Right lobe of liver (tissue), 6 donors: ENCODE measurements at regions not wholly inside any gene's neighbourhood (a gene's known extent, or its start where the extent isn't known, plus 50 kb on each side); places are given as distances from the start of the nearest gene placed in this dataset.
"Not testable (repeated sequence)": the region's sequence is repeated elsewhere in the genome, so short reads cannot be mapped to it uniquely, and the experiment has no call there.

ENCODE experiments used
- ATAC-seq, 4 donors: fragments of 200-7000 bp; cut with Tn5 transposase; one replicate each; pipeline ENCODE4 v1.9.1; 2020; ENCODE audit warnings: mild to moderate bottlenecking in 4 of 4, moderate library complexity in 4 of 4
- DNase-seq, 3 donors: peaks; one replicate each; pipeline ENCODE4 v3.0.0-alpha.2; 2020
- H3K27ac ChIP-seq, 3 donors: fragments of 200-600 bp; one replicate each; pipeline ENCODE4 v1.8.0; 2022
- H3K27me3 ChIP-seq, 2 donors: fragments of 200-600 bp; one replicate each; pipeline ENCODE4 v1.8.0; 2022
- H3K36me3 ChIP-seq, 4 donors: fragments of 200-600 bp; sonication (generic) in 1 of 4; one replicate each; pipeline versions ENCODE4 v1.5.1 to v1.8.0; 2017 to 2022; ENCODE audit warnings: control low read depth in 1 of 4
- H3K4me1 ChIP-seq, 4 donors: fragments of 200-600 bp; sonication (generic) in 1 of 4; one replicate each; pipeline versions ENCODE4 v1.5.1 to v1.8.0; 2017 to 2022; ENCODE audit warnings: control low read depth in 1 of 4
- H3K4me3 ChIP-seq, 3 donors: fragments of 200-600 bp; one replicate each; pipeline ENCODE4 v1.8.0; 2022
- H3K9me3 ChIP-seq, 4 donors: fragments of 200-600 bp; sonication (generic) in 1 of 4; one replicate each; pipeline versions ENCODE4 v1.5.1 to v1.8.0; 2017 to 2022; ENCODE audit warnings: control low read depth in 1 of 4
- POLR2A ChIP-seq: fragments of 450-650 bp; IDR thresholded peaks from one replicate; pipeline ENCODE4 v1.6.1; 2017; ENCODE audit warnings: antibody characterized with exemption, mild to moderate bottlenecking
- WGBS: methylation state at CpG from one replicate; pipeline ENCODE4 v1.1.6; 2018; ENCODE audit warnings: low coverage, low lambda C conversion rate; ENCODE audit not compliant: insufficient coverage; ENCODE audit errors: missing lambda C conversion rate; 5-methylcytosine and 5-hydroxymethylcytosine counted together
- intact Hi-C, 2 donors: fragments of 100-400 bp; cut with DNase I; formaldehyde crosslinking; loops; one replicate each; pipeline versions ENCODE4 v1.11.2 to v1.14.1; 2022
- TF ChIP-seq, protein P1 (sequence below), 4 donors: fragments of 200-600 bp in 3 of 4; fragments of 450-650 bp in 1 of 4; IDR thresholded peaks; one replicate each; pipeline versions ENCODE4 v1.5.1 to v1.8.0; 2016 to 2022; ENCODE audit warnings: antibody characterized with exemption in 4 of 4, mild to moderate bottlenecking in 2 of 4
- donor health status: DM: no; HTN: yes; CAD: no.
- donor health status: DM: no; HTN: no; CAD: no.
- donor health status: DM: no; HTN: no; CAD: no.
- donor health status: DM: no; HTN: yes; CAD: no.
- donor health status: DM: no; HTN: yes; CAD: no.

DNA sequence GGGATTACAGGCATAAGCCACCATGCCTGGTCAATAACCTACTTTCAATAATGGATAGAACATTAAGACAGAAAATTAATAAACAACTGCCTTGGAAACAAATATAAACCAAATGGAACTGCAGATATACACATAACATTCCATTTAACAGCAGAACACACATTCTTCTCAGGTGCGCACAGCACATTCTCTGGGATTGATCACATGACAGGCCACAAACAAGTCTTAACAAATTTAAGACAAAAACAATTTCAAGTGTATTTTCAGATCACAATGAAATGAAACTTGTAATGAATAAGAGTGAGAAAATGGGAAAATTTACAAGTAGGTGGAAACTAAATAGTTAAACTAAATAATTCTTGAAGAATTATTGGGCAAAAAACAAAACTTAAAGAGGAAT is 167.9 kb downstream of the TBX18 start:
- Histone ChIP-seq H3K4me1 (no peaks in the 10 kb centered on the region), H3K36me3 (no peaks in the 10 kb centered on the region), H3K4me3 (no peak overlapping the region), H3K9me3 (no peaks in the 10 kb centered on the region), H3K27me3 (no peaks in the 10 kb centered on the region), H3K27ac (no peak overlapping the region)
- TF ChIP-seq POLR2A = no peak
- TF ChIP-seq, protein P1, sequence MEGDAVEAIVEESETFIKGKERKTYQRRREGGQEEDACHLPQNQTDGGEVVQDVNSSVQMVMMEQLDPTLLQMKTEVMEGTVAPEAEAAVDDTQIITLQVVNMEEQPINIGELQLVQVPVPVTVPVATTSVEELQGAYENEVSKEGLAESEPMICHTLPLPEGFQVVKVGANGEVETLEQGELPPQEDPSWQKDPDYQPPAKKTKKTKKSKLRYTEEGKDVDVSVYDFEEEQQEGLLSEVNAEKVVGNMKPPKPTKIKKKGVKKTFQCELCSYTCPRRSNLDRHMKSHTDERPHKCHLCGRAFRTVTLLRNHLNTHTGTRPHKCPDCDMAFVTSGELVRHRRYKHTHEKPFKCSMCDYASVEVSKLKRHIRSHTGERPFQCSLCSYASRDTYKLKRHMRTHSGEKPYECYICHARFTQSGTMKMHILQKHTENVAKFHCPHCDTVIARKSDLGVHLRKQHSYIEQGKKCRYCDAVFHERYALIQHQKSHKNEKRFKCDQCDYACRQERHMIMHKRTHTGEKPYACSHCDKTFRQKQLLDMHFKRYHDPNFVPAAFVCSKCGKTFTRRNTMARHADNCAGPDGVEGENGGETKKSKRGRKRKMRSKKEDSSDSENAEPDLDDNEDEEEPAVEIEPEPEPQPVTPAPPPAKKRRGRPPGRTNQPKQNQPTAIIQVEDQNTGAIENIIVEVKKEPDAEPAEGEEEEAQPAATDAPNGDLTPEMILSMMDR (IDR thresholded peaks at IDR 0.05) = no peak
- no peak for DNase-seq
- intact Hi-C loops = no loop called here
- WGBS = 100% methylated on average over 1 of the region's 1 CpG
- no peak for ATAC-seq

- DNase-seq (no peak), ATAC-seq (no peak)
- H3K4me1 ChIP-seq = no peaks in the 10 kb centered on the region
- no peak overlapping the region for H3K4me3 ChIP-seq
- H3K27ac ChIP-seq = no peak overlapping the region
- peaks cover 0 to 3% of the 10 kb centered on the region in 2 donors for H3K27me3 ChIP-seq
- no peaks in the 10 kb centered on the region for H3K36me3 ChIP-seq
- no peak for TF ChIP-seq POLR2A
- TF ChIP-seq, protein P1 (IDR thresholded peaks at IDR 0.05) = no peak
- 54% methylated on average over 4 of the region's 5 CpGs for WGBS
- intact Hi-C loops = no loop called here
- H3K9me3 ChIP-seq = no peaks in the 10 kb centered on the region
Measured at GRCh38 chr6:84588697-84589080, 175.7 kb downstream of the TBX18 start.

GRCh38 chr6:84587994-84588696 is 176.3 kb downstream of the TBX18 start:
- intact Hi-C loops, H3K27me3 ChIP-seq, H3K36me3 ChIP-seq, H3K9me3 ChIP-seq, H3K4me1 ChIP-seq, H3K4me3 ChIP-seq, DNase-seq, ATAC-seq, H3K27ac ChIP-seq: not testable (repeated sequence)
- WGBS = 63% methylated on average over 11 of the region's 21 CpGs

DNA sequence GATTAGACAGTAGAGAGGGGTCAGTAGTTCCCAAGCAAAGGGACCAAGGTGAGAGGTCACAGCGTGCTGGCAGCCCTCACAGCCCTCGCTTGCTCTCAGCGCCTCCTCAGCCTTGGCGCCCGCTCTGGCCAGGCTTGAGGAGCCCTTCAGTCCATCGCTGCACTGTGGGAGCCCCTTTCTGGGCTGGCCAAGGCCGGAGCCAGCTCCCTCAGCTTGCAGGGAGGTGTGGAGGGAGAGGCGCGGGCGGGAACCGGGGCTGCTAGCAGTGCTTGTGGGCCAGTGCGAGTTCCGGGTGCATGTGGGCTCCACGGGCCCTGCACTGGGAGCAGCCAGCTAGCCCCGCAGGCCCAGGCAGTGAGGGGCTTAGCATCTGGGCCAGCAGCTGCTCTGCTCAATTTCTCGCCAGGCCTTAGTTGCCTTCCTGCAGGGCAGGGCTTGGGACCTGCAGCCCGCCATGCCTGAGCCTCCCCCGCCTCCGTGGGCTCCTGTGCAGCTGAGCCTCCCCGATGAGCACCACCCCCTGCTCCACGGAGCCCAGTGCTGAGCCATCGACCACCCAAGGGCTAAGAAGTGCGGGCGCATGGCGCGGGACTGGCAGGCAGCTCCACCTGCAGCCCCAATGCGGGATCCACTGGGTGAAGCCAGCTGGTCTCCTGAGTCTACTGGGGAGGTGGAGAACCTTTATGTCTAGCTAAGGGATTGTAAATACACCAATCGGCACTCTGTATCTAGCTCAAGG is 177.0 kb downstream of the TBX18 start:
- H3K9me3 ChIP-seq, H3K4me1 ChIP-seq, H3K4me3 ChIP-seq, intact Hi-C loops, ATAC-seq, H3K27me3 ChIP-seq, H3K27ac ChIP-seq, H3K36me3 ChIP-seq: not testable (repeated sequence)
- 91% methylated on average over 4 of the region's 28 CpGs for WGBS
- DNase-seq = peak in 1 of 3 donors; percentile 43

DNA sequence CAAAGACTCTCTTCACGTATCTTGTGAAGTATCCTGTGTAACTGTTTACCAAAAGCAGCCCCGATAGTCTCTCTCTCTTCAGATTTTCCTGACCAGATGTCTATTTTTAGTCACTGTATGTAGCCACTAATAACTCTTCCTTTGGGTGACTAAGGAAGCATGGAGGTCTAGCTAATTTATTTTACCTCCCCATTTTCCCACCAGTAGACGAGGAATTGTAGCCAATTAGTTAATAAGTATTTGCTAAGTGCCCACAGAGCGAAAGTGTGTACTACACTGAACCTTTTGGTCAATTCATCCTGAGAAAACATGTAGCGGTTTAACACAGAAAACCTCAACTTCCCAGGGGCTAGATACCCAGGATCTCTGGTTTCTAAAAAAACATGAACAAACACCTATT is 180.6 kb downstream of the TBX18 start:
- Histone ChIP-seq H3K27ac (no peak overlapping the region), H3K9me3 (no peaks in the 10 kb centered on the region), H3K4me3 (no peak overlapping the region), H3K27me3 (no peaks in the 10 kb centered on the region), H3K4me1 (no peaks in the 10 kb centered on the region), H3K36me3 (no peaks in the 10 kb centered on the region)
- intact Hi-C loops = no loop called here
- DNase-seq (no peak), ATAC-seq (no peak)
- WGBS = 36% methylated on average over 5 of the region's 5 CpGs
- TF ChIP-seq, protein P1 (IDR thresholded peaks at IDR 0.05) = no peak
- TF ChIP-seq POLR2A = no peak
